Stimulated activated CD4-positive, alpha-beta T cell treated with anti-CD3 and anti-CD28 coated beads, Interleukin-15, amount 100 ng/mL, for 24 hours (primary cell): ENCODE measurements at regions not wholly inside any gene's neighbourhood (a gene's known extent, or its start where the extent isn't known, plus 50 kb on each side); places are given as distances from the start of the nearest gene placed in this dataset.

ENCODE experiments used
- DNase-seq: peaks from one replicate; pipeline ENCODE4 v3.0.0-alpha.2; 2020

DNA sequence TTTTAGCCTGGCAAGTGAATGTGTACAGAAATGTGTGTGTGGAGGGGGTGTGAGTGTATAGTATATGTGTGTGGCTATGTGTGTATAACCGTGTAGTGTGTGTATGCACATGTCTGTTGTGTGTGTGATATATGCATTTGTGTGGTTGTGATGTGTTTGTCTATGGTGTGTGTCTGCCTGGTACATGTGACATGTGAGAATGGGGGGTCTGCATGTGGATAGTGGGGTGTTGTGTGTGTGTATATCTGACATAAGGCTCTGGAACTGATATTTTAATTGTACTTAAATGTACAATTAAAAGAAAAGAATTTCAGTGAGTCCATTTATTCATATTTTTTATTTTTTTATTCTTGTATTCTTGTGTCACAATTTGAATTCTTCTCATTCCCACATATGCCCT lies 57.2 kb upstream of the CNR1 start:
- DNase-seq: no peak

DNA sequence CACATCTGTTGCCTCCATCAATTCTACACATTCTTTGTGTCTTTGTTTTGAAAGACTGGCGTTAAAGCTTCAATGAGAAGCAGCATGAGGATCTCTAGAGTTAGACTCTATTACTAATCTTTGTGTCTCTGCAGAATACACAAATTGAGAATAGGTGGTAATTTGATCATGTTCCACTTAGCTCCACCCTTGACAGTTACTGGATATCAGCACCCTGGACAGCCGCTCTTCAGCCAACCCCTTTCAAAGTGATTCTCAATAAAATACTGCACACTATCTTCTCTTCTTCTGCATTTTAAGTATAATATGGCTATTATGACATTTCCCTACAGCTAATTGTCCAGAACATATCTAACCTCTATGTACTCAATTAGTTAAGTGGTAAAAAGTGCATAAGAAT lies 54.3 kb upstream of the CNR1 start:
- no peak for DNase-seq

DNA sequence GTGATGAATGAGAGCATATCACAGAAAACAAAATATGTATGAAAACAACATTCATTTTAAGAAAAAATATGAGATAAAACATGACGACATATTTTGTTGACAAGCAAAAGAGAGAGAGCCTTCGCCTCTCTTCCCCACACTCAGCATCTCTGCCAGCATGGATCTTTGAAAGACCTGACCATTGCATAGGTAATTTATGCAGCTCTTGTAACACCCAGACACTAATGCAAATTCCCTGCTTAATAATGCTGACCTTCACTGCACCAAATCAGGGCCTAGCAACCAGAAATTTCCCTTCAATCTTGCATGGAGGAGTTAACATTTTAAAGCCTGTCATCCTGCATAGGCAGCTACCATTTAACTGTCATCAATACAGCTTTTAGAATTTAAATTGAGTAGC lies 50.0 kb upstream of the CNR1 start:
- DNase-seq: no peak
